ENCODE measurements at regions not wholly inside any gene's neighbourhood (a gene's known extent, or its start where the extent isn't known, plus 50 kb on each side); places are given as distances from the start of the nearest gene placed in this dataset.

- H3K14ac ChIP-seq (ENCODE audit: insufficient read depth, low read length) = no peak overlapping the region
- no peak overlapping the region for H2BK5ac ChIP-seq (ENCODE audit: insufficient read length, low read length)
- H3K9ac ChIP-seq (ENCODE audit: extremely low read depth, insufficient read length, low read length) = no peak overlapping the region
- H3K79me2 ChIP-seq (ENCODE audit: insufficient read depth, low read length) = no peaks in the 10 kb centered on the region
- no peak overlapping the region for H3K4me2 ChIP-seq (ENCODE audit: insufficient read depth, insufficient read length, low read length)
- no peaks in the 10 kb centered on the region for H3K4me1 ChIP-seq (ENCODE audit: insufficient read depth, low read length)
- no peak overlapping the region for H3K27ac ChIP-seq (ENCODE audit: insufficient read length, low read depth, low read length)
- no peak overlapping the region for H4K8ac ChIP-seq (replicated peaks; ENCODE audit: insufficient read length, low read depth, low read length)
- no peak overlapping the region for H2BK20ac ChIP-seq (ENCODE audit: low read depth, low read length, poor library complexity, severe bottlenecking)
- no peak overlapping the region for H2BK15ac ChIP-seq (ENCODE audit: low read depth, low read length)
- no peak overlapping the region for H3K27ac Mint-ChIP-seq
- no peak overlapping the region for H2AK5ac ChIP-seq (ENCODE audit: insufficient read length, low read length)
- H3K27me3 Mint-ChIP-seq (ENCODE audit: low read depth) = no peaks in the 10 kb centered on the region
- no peaks in the 10 kb centered on the region for H3K9me3 ChIP-seq (ENCODE audit: control insufficient read depth, low read depth, low read length)
- no peak overlapping the region for H3K4me3 Mint-ChIP-seq
- no peaks in the 10 kb centered on the region for H3K23me2 ChIP-seq (ENCODE audit: insufficient read length, low read depth, low read length, poor library complexity, severe bottlenecking)
- no peaks in the 10 kb centered on the region for H3K9me3 Mint-ChIP-seq
- H3K27me3 ChIP-seq (ENCODE audit: insufficient read depth, low read length) = no peaks in the 10 kb centered on the region
- no peak overlapping the region for H3K4ac ChIP-seq (ENCODE audit: low read depth, low read length)
- no peaks in the 10 kb centered on the region for H4K20me1 ChIP-seq (ENCODE audit: control insufficient read depth, insufficient read depth, insufficient read length)
- H3K79me1 ChIP-seq (ENCODE audit: insufficient read depth, low read depth, low read length, poor library complexity, severe bottlenecking) = no peaks in the 10 kb centered on the region
- no peak overlapping the region for H2BK12ac ChIP-seq (ENCODE audit: insufficient read length, low read depth, low read length)
- TF ChIP-seq CTCF (conservative IDR thresholded peaks at IDR 0.05) = no peak
- no peak overlapping the region for H3K56ac ChIP-seq (ENCODE audit: insufficient read length, low read depth, low read length)
- no peak overlapping the region for H3K18ac ChIP-seq (ENCODE audit: insufficient read length, low read depth, low read length)
- no peak overlapping the region for H4K91ac ChIP-seq (ENCODE audit: insufficient read length, low read depth, low read length)
- no peak overlapping the region for H2AFZ ChIP-seq (ENCODE audit: low read length)
- H3T11ph ChIP-seq (ENCODE audit: low read length) = no peak overlapping the region
- no peaks in the 10 kb centered on the region; a peak in 1 of 7 replicates for H3K36me3 Mint-ChIP-seq (ENCODE audit: insufficient read depth in 1 of 3, low read depth in 3 of 3)
- peaks cover 5% of the 10 kb centered on the region in 2 experiments for H3K4me1 Mint-ChIP-seq
- DNase-seq = no peak
- WGBS (ENCODE audit: extremely low coverage, insufficient read length, low lambda C conversion rate) = no CpG with 5 or more reads among the region's 4 CpGs
- no peak overlapping the region for H4K5ac ChIP-seq (ENCODE audit: insufficient read length, low read depth, low read length)
- no peak overlapping the region for H2BK120ac ChIP-seq (ENCODE audit: low read depth, low read length, poor library complexity, severe bottlenecking)
- no peak overlapping the region for H3K23ac ChIP-seq (ENCODE audit: insufficient read length, low read depth, low read length)
These were observed 90.8 kb downstream of the NAA11 start for GRCh38 chr4:79235095-79235494.

Data from H9 (cell line).